GM12872 (cell line): ENCODE measurements at regions not wholly inside any gene's neighbourhood (a gene's known extent, or its start where the extent isn't known, plus 50 kb on each side); places are given as distances from the start of the nearest gene placed in this dataset.

ENCODE experiments used
- CTCF ChIP-seq: IDR thresholded peaks from 3 replicates; pipeline ENCODE4 v1.5.1; 2011; ENCODE audit warnings: low read depth, mild to moderate bottlenecking, low read length, moderate library complexity; ENCODE audit not compliant: insufficient read depth

- no peak for TF ChIP-seq CTCF
These were observed 140.0 kb upstream of the GUCY1A1 start for GRCh38 chr4:155526452-155527169.

- TF ChIP-seq CTCF: no peak
These were observed 141.7 kb upstream of the GUCY1A1 start for GRCh38 chr4:155524926-155525455.

GRCh38 chr4:155523358-155523757 lies 143.3 kb upstream of the GUCY1A1 start:
- TF ChIP-seq CTCF: no peak

GRCh38 chr4:155522201-155522600 lies 144.4 kb upstream of the GUCY1A1 start:
- no peak for TF ChIP-seq CTCF

GRCh38 chr4:155521382-155521781 lies 144.6 kb upstream of the MAP9 start:
- TF ChIP-seq CTCF: no peak

GRCh38 chr4:155515444-155516075 lies 138.8 kb upstream of the MAP9 start:
- TF ChIP-seq CTCF: no peak

GRCh38 chr4:155514628-155515027 lies 137.9 kb upstream of the MAP9 start:
- no peak for TF ChIP-seq CTCF
